GM10266 (cell line): ENCODE measurements at regions not wholly inside any gene's neighbourhood (a gene's known extent, or its start where the extent isn't known, plus 50 kb on each side); places are given as distances from the start of the nearest gene placed in this dataset.

Source experiments
- DNase-seq: peaks from one replicate; pipeline ENCODE4 v3.0.0; 2012; ENCODE audit errors: extremely low spot score
- CTCF ChIP-seq: IDR thresholded peaks from 2 replicates; pipeline ENCODE4 v1.5.1; 2012; ENCODE audit warnings: mild to moderate bottlenecking, low read depth; ENCODE audit not compliant: control insufficient read depth, insufficient read depth; ENCODE audit errors: missing control alignments

- no peak for DNase-seq
- TF ChIP-seq CTCF = no peak
Observed at GRCh38 chr4:14265651-14266050, 638.1 kb upstream of the BOD1L1 start.

GRCh38 chr4:14267373-14268060 lies 640.0 kb upstream of the BOD1L1 start:
- TF ChIP-seq CTCF = no peak
- no peak for DNase-seq

- no peak for TF ChIP-seq CTCF
- DNase-seq = no peak
Observed at GRCh38 chr4:14269824-14270223, 642.3 kb upstream of the BOD1L1 start.

- DNase-seq = no peak
- TF ChIP-seq CTCF = no peak
Observed at GRCh38 chr4:14272206-14272605, 644.7 kb upstream of the BOD1L1 start.

- TF ChIP-seq CTCF = no peak
- DNase-seq = no peak
Observed at GRCh38 chr4:14277505-14277904, 650.0 kb upstream of the BOD1L1 start.

- no peak for DNase-seq
- TF ChIP-seq CTCF = no peak
Observed at GRCh38 chr4:14280567-14280966, 653.0 kb upstream of the BOD1L1 start.

GRCh38 chr4:14284578-14284977 lies 657.1 kb upstream of the BOD1L1 start:
- no peak for TF ChIP-seq CTCF
- DNase-seq = no peak
